Endodermal cell (in vitro differentiated cells): ENCODE measurements at regions not wholly inside any gene's neighbourhood (a gene's known extent, or its start where the extent isn't known, plus 50 kb on each side); places are given as distances from the start of the nearest gene placed in this dataset.

Experiments used
- DNase-seq: peaks from one replicate; pipeline ENCODE4 v3.0.0-alpha.2; 2017
- H3K27ac ChIP-seq: 2 replicates; pipeline ENCODE4 v1.5.1; 2013; ENCODE audit warnings: mild to moderate bottlenecking, low read depth, low read length, moderate library complexity
- H3K27me3 ChIP-seq: 2 replicates; pipeline ENCODE4 v1.6.1; 2013; ENCODE audit warnings: mild to moderate bottlenecking, low read length, moderate library complexity; ENCODE audit not compliant: insufficient read depth, control insufficient read depth, poor library complexity, severe bottlenecking
- H3K36me3 ChIP-seq: 2 replicates; pipeline ENCODE4 v1.7.0; 2013; ENCODE audit warnings: mild to moderate bottlenecking, low read length, moderate library complexity; ENCODE audit not compliant: control insufficient read depth, insufficient read depth
- H3K4me1 ChIP-seq: one replicate; pipeline ENCODE4 v1.7.0; 2013; ENCODE audit warnings: low read length; ENCODE audit not compliant: control insufficient read depth, insufficient read depth
- H3K4me3 ChIP-seq: 2 replicates; pipeline ENCODE4 v1.5.1; 2013; ENCODE audit warnings: mild to moderate bottlenecking, low read length, moderate library complexity
- H3K9ac ChIP-seq: 2 replicates; pipeline ENCODE4 v1.6.1; 2013; ENCODE audit warnings: mild to moderate bottlenecking, low read length, moderate library complexity; ENCODE audit not compliant: poor library complexity, severe bottlenecking; ENCODE audit errors: extremely low read depth
- H3K9me3 ChIP-seq: 2 replicates; pipeline ENCODE4 v1.6.1; 2013; ENCODE audit warnings: mild to moderate bottlenecking, low read length, moderate library complexity; ENCODE audit not compliant: control insufficient read depth
- H3K27ac Mint-ChIP-seq: 2 replicates; pipeline ENCODE4 v1.8.0; 2020; ENCODE audit warnings: mixed read lengths
- H3K27me3 Mint-ChIP-seq: 2 replicates; pipeline ENCODE4 v1.8.0; 2021; ENCODE audit warnings: mild to moderate bottlenecking, mixed read lengths; ENCODE audit not compliant: insufficient read depth
- H3K36me3 Mint-ChIP-seq: 2 replicates; pipeline ENCODE4 v1.8.0; 2020; ENCODE audit warnings: low read depth, mixed read lengths
- H3K4me1 Mint-ChIP-seq: 2 replicates; pipeline ENCODE4 v1.8.0; 2020; ENCODE audit warnings: mixed read lengths
- H3K4me3 Mint-ChIP-seq: 2 replicates; pipeline ENCODE4 v1.8.0; 2020; ENCODE audit warnings: mild to moderate bottlenecking, moderate library complexity, mixed read lengths
- H3K9me3 Mint-ChIP-seq: 2 replicates; pipeline ENCODE4 v1.8.0; 2020; ENCODE audit warnings: mild to moderate bottlenecking, mixed read lengths
- CTCF ChIP-seq: fragments of 200-600 bp; sonication (generic); conservative IDR thresholded peaks from 2 replicates; pipeline ENCODE4 v1.5.0; 2021; ENCODE audit warnings: antibody characterized with exemption, mild to moderate bottlenecking
- WGBS, 2 experiments: methylation state at CpG; one replicate each; pipeline versions ENCODE4 v1.1.5 to v1.1.7; 2013; ENCODE audit warnings: missing lambda C conversion rate in 2 of 2, mixed read lengths in 1 of 2; ENCODE audit not compliant: insufficient coverage in 1 of 2, insufficient read length in 1 of 2; 5-methylcytosine and 5-hydroxymethylcytosine counted together

GRCh38 chr9:79975621-79976256 lies 404.0 kb downstream of the TLE4 start:
- H3K4me1 Mint-ChIP-seq = peaks cover 17% of the 10 kb centered on the region
- Histone ChIP-seq H3K27ac (peak overlapping the region; percentile 42), H3K27me3 (no peaks in the 10 kb centered on the region), H3K9me3 (no peaks in the 10 kb centered on the region), H3K4me3 (no peak overlapping the region), H3K4me1 (peaks cover 5% of the 10 kb centered on the region), H3K9ac (no peak overlapping the region), H3K36me3 (no peaks in the 10 kb centered on the region)
- peaks cover 3% of the 10 kb centered on the region for H3K27me3 Mint-ChIP-seq
- H3K4me3 Mint-ChIP-seq = no peak overlapping the region
- no peaks in the 10 kb centered on the region for H3K36me3 Mint-ChIP-seq
- 89 to 95% methylated on average over 8 to 10 of the region's 10 CpGs for WGBS, 2 experiments
- DNase-seq = no peak
- no peaks in the 10 kb centered on the region for H3K9me3 Mint-ChIP-seq
- no peak for TF ChIP-seq CTCF
- no peak overlapping the region for H3K27ac Mint-ChIP-seq

DNA sequence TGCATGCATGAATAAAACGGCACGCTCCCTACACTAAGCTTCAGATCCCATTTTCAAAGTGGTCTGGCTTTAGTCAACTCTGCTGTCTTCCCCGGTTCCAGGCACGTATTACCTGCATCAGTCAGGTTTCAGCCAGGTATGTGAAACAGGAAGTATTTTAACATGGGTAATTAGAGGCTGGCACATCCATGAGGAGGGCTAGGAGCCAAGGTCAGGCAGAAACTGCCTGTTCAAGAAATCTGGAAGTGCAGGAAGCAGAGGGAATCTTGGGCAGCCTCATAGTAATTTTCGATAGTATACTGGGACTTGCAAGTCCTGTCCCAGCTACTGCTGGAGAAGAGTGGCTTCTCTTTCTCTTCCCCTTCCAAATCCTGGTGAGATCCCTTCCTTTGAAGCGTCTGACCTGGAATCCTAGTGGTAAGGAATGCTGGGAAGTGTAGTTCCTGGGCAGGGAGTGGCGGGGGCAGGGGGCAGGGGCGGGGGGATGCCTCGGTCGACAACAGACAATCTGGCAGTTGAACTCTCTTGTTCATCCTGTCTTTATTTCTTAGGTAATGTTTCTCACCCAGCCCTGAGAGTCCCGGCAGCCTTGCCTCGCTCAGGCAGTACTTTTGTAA lies 403.1 kb downstream of the TLE4 start:
- Histone ChIP-seq H3K4me1 (peaks cover 5% of the 10 kb centered on the region), H3K27me3 (no peaks in the 10 kb centered on the region), H3K9ac (no peak overlapping the region), H3K9me3 (no peaks in the 10 kb centered on the region), H3K27ac (no peak overlapping the region), H3K4me3 (no peak overlapping the region), H3K36me3 (no peaks in the 10 kb centered on the region)
- TF ChIP-seq CTCF = no peak
- 86 to 100% methylated on average over 4 to 12 of the region's 12 CpGs for WGBS, 2 experiments
- Mint-ChIP-seq H3K36me3 (no peaks in the 10 kb centered on the region), H3K9me3 (no peaks in the 10 kb centered on the region), H3K4me3 (no peak overlapping the region), H3K27ac (no peak overlapping the region), H3K4me1 (peaks cover 15% of the 10 kb centered on the region), H3K27me3 (peaks cover 3% of the 10 kb centered on the region)
- peak; percentile 67 for DNase-seq

DNA sequence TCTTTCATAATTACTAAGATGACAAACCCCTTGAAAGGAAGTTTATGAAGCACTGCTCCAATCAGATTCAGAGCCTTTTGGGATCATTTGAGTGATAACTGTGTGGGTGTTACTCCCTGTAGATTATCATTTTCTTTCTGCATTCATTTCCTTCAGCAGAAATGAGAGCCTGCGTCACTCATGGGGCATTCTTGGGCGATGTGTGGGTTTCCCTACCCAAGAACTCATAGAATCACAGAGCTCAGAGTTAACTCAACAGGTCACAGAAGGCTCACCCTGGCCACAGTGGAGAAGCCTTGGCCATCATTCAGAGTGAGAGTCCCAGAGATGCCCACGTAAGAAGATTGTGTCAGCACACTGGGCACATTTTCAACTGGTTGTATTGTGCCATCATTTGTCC lies 401.9 kb downstream of the TLE4 start:
- Mint-ChIP-seq H3K9me3 (no peaks in the 10 kb centered on the region), H3K4me1 (peaks cover 15% of the 10 kb centered on the region), H3K4me3 (no peak overlapping the region), H3K27me3 (peaks cover 3% of the 10 kb centered on the region), H3K27ac (no peak overlapping the region), H3K36me3 (no peaks in the 10 kb centered on the region)
- TF ChIP-seq CTCF = no peak
- H3K9me3 ChIP-seq = no peaks in the 10 kb centered on the region
- H3K27ac ChIP-seq = no peak overlapping the region
- H3K9ac ChIP-seq = no peak overlapping the region
- no peak overlapping the region for H3K4me3 ChIP-seq
- H3K4me1 ChIP-seq = peaks cover 5% of the 10 kb centered on the region
- WGBS, 2 experiments = 95 to 100% methylated on average over 3 of the region's 3 CpGs
- no peaks in the 10 kb centered on the region for H3K27me3 ChIP-seq
- H3K36me3 ChIP-seq = no peaks in the 10 kb centered on the region
- DNase-seq = no peak
